ENCODE measurements at regions not wholly inside any gene's neighbourhood (a gene's known extent, or its start where the extent isn't known, plus 50 kb on each side); places are given as distances from the start of the nearest gene placed in this dataset.

GRCh38 chr5:125477586-125477975, 731.1 kb upstream of the ZNF608 start:
- Histone ChIP-seq H3K36me3 (ENCODE audit: insufficient read depth, insufficient read length, low read length) (no peaks in the 10 kb centered on the region), H3K27me3 (ENCODE audit: insufficient read depth, insufficient read length) (no peaks in the 10 kb centered on the region), H3K4me1 (ENCODE audit: insufficient read depth, insufficient read length) (no peaks in the 10 kb centered on the region), H3K9me3 (ENCODE audit: insufficient read depth, low read length) (no peaks in the 10 kb centered on the region), H3K4me3 (ENCODE audit: insufficient read length, low read depth) (no peak overlapping the region), H3K9ac (ENCODE audit: insufficient read length, low read depth) (no peak overlapping the region)
- DNase-seq (ENCODE audit: low read depth, low spot score), result no peak
- TF ChIP-seq ZNF274 (IDR thresholded peaks at IDR 0.05; ENCODE audit: low read depth, low read length) (no peak), SUZ12 (IDR thresholded peaks at IDR 0.05; ENCODE audit: extremely low read depth, insufficient read depth, insufficient read length) (no peak), YY1 (IDR thresholded peaks at IDR 0.05; ENCODE audit: insufficient read depth, insufficient read length) (no peak)

- H3K27me3 ChIP-seq (ENCODE audit: insufficient read depth, insufficient read length), result no peaks in the 10 kb centered on the region
- DNase-seq (ENCODE audit: low read depth, low spot score), result no peak
- H3K9ac ChIP-seq (ENCODE audit: insufficient read length, low read depth), result no peak overlapping the region
- TF ChIP-seq ZNF274 (IDR thresholded peaks at IDR 0.05; ENCODE audit: low read depth, low read length) (no peak), YY1 (IDR thresholded peaks at IDR 0.05; ENCODE audit: insufficient read depth, insufficient read length) (no peak), SUZ12 (IDR thresholded peaks at IDR 0.05; ENCODE audit: extremely low read depth, insufficient read depth, insufficient read length) (no peak)
- H3K4me3 ChIP-seq (ENCODE audit: insufficient read length, low read depth), result no peak overlapping the region
- no peaks in the 10 kb centered on the region for H3K9me3 ChIP-seq (ENCODE audit: insufficient read depth, low read length)
- no peaks in the 10 kb centered on the region for H3K36me3 ChIP-seq (ENCODE audit: insufficient read depth, insufficient read length, low read length)
- H3K4me1 ChIP-seq (ENCODE audit: insufficient read depth, insufficient read length), result no peaks in the 10 kb centered on the region
These were observed 732.2 kb upstream of the ZNF608 start for GRCh38 chr5:125478599-125478998.

GRCh38 chr5:125480911-125481310, 734.5 kb upstream of the ZNF608 start:
- TF ChIP-seq ZNF274 (IDR thresholded peaks at IDR 0.05; ENCODE audit: low read depth, low read length) (no peak), YY1 (IDR thresholded peaks at IDR 0.05; ENCODE audit: insufficient read depth, insufficient read length) (no peak), SUZ12 (IDR thresholded peaks at IDR 0.05; ENCODE audit: extremely low read depth, insufficient read depth, insufficient read length) (no peak)
- Histone ChIP-seq H3K9me3 (ENCODE audit: insufficient read depth, low read length) (no peaks in the 10 kb centered on the region), H3K36me3 (ENCODE audit: insufficient read depth, insufficient read length, low read length) (no peaks in the 10 kb centered on the region), H3K27me3 (ENCODE audit: insufficient read depth, insufficient read length) (no peaks in the 10 kb centered on the region), H3K4me3 (ENCODE audit: insufficient read length, low read depth) (no peak overlapping the region), H3K9ac (ENCODE audit: insufficient read length, low read depth) (no peak overlapping the region), H3K4me1 (ENCODE audit: insufficient read depth, insufficient read length) (peaks cover 3% of the 10 kb centered on the region)
- DNase-seq (ENCODE audit: low read depth, low spot score), result no peak

GRCh38 chr5:125481506-125482465, 735.3 kb upstream of the ZNF608 start:
- Histone ChIP-seq H3K9me3 (ENCODE audit: insufficient read depth, low read length) (no peaks in the 10 kb centered on the region), H3K9ac (ENCODE audit: insufficient read length, low read depth) (no peak overlapping the region), H3K4me1 (ENCODE audit: insufficient read depth, insufficient read length) (peaks cover 3% of the 10 kb centered on the region), H3K4me3 (ENCODE audit: insufficient read length, low read depth) (no peak overlapping the region), H3K36me3 (ENCODE audit: insufficient read depth, insufficient read length, low read length) (no peaks in the 10 kb centered on the region), H3K27me3 (ENCODE audit: insufficient read depth, insufficient read length) (no peaks in the 10 kb centered on the region)
- no peak for DNase-seq (ENCODE audit: low read depth, low spot score)
- TF ChIP-seq SUZ12 (IDR thresholded peaks at IDR 0.05; ENCODE audit: extremely low read depth, insufficient read depth, insufficient read length) (no peak), ZNF274 (IDR thresholded peaks at IDR 0.05; ENCODE audit: low read depth, low read length) (no peak), YY1 (IDR thresholded peaks at IDR 0.05; ENCODE audit: insufficient read depth, insufficient read length) (no peak)

- Histone ChIP-seq H3K4me1 (ENCODE audit: insufficient read depth, insufficient read length) (peaks cover 3% of the 10 kb centered on the region), H3K9me3 (ENCODE audit: insufficient read depth, low read length) (no peaks in the 10 kb centered on the region), H3K27me3 (ENCODE audit: insufficient read depth, insufficient read length) (no peaks in the 10 kb centered on the region), H3K9ac (ENCODE audit: insufficient read length, low read depth) (no peak overlapping the region), H3K4me3 (ENCODE audit: insufficient read length, low read depth) (no peak overlapping the region), H3K36me3 (ENCODE audit: insufficient read depth, insufficient read length, low read length) (no peaks in the 10 kb centered on the region)
- no peak for DNase-seq (ENCODE audit: low read depth, low spot score)
- TF ChIP-seq SUZ12 (IDR thresholded peaks at IDR 0.05; ENCODE audit: extremely low read depth, insufficient read depth, insufficient read length) (no peak), YY1 (IDR thresholded peaks at IDR 0.05; ENCODE audit: insufficient read depth, insufficient read length) (no peak), ZNF274 (IDR thresholded peaks at IDR 0.05; ENCODE audit: low read depth, low read length) (no peak)
These were observed 737.2 kb upstream of the ZNF608 start for GRCh38 chr5:125483609-125484008.

- Histone ChIP-seq H3K9me3 (ENCODE audit: insufficient read depth, low read length) (no peaks in the 10 kb centered on the region), H3K27me3 (ENCODE audit: insufficient read depth, insufficient read length) (no peaks in the 10 kb centered on the region), H3K4me1 (ENCODE audit: insufficient read depth, insufficient read length) (peaks cover 3% of the 10 kb centered on the region), H3K36me3 (ENCODE audit: insufficient read depth, insufficient read length, low read length) (no peaks in the 10 kb centered on the region), H3K9ac (ENCODE audit: insufficient read length, low read depth) (no peak overlapping the region), H3K4me3 (ENCODE audit: insufficient read length, low read depth) (no peak overlapping the region)
- no peak for DNase-seq (ENCODE audit: low read depth, low spot score)
- TF ChIP-seq YY1 (IDR thresholded peaks at IDR 0.05; ENCODE audit: insufficient read depth, insufficient read length) (no peak), SUZ12 (IDR thresholded peaks at IDR 0.05; ENCODE audit: extremely low read depth, insufficient read depth, insufficient read length) (no peak), ZNF274 (IDR thresholded peaks at IDR 0.05; ENCODE audit: low read depth, low read length) (no peak)
These were observed 737.9 kb upstream of the ZNF608 start for GRCh38 chr5:125484272-125484741.
